ENCODE measurements at regions not wholly inside any gene's neighbourhood (a gene's known extent, or its start where the extent isn't known, plus 50 kb on each side); places are given as distances from the start of the nearest gene placed in this dataset.

- DNase-seq (ENCODE audit: extremely low spot score): no peak
- CTCF ChIA-PET: no interaction called here
- POLR2A ChIA-PET: no interaction called here
- no peak for TF ChIP-seq CTCF (IDR thresholded peaks at IDR 0.05; ENCODE audit: control extremely low read depth, extremely low read depth, low read depth, missing control alignments)
These were observed 173.9 kb downstream of the RWDD3 start for GRCh38 chr1:95407886-95408291.

GRCh38 chr1:95408507-95409136 lies 174.6 kb downstream of the RWDD3 start:
- ChIA-PET CTCF (no interaction called here), POLR2A (no interaction called here)
- no peak for TF ChIP-seq CTCF (IDR thresholded peaks at IDR 0.05; ENCODE audit: control extremely low read depth, extremely low read depth, low read depth, missing control alignments)
- no peak for DNase-seq (ENCODE audit: extremely low spot score)

- POLR2A ChIA-PET: no interaction called here
- no peak for DNase-seq (ENCODE audit: extremely low spot score)
- TF ChIP-seq CTCF (IDR thresholded peaks at IDR 0.05; ENCODE audit: control extremely low read depth, extremely low read depth, low read depth, missing control alignments): no peak
- CTCF ChIA-PET: no interaction called here
These were observed 175.3 kb downstream of the RWDD3 start for GRCh38 chr1:95409276-95409675.

- DNase-seq (ENCODE audit: extremely low spot score): no peak
- TF ChIP-seq CTCF (IDR thresholded peaks at IDR 0.05; ENCODE audit: control extremely low read depth, extremely low read depth, low read depth, missing control alignments): no peak
- ChIA-PET CTCF (no interaction called here), POLR2A (no interaction called here)
These were observed 175.9 kb downstream of the RWDD3 start for GRCh38 chr1:95409901-95410300.

- no peak for TF ChIP-seq CTCF (IDR thresholded peaks at IDR 0.05; ENCODE audit: control extremely low read depth, extremely low read depth, low read depth, missing control alignments)
- ChIA-PET CTCF (no interaction called here), POLR2A (no interaction called here)
- no peak for DNase-seq (ENCODE audit: extremely low spot score)
These were observed 181.1 kb downstream of the RWDD3 start for GRCh38 chr1:95415146-95415545.

- ChIA-PET CTCF (no interaction called here), POLR2A (no interaction called here)
These were observed 192.8 kb downstream of the RWDD3 start for GRCh38 chr1:95426772-95427171.

More at GRCh38 chr1:95426772-95427171, 192.8 kb downstream of the RWDD3 start:
- DNase-seq (ENCODE audit: extremely low spot score): no peak
- no peak for TF ChIP-seq CTCF (IDR thresholded peaks at IDR 0.05; ENCODE audit: control extremely low read depth, extremely low read depth, low read depth, missing control alignments)

Measured in GM10248 (cell line).